ENCODE measurements at regions not wholly inside any gene's neighbourhood (a gene's known extent, or its start where the extent isn't known, plus 50 kb on each side); places are given as distances from the start of the nearest gene placed in this dataset.
A peak's percentile ranks its signal among the peaks of the same experiment; 100 is the strongest.
"Not testable (repeated sequence)": the region's sequence is repeated elsewhere in the genome, so short reads cannot be mapped to it uniquely, and the experiment has no call there.

- intact Hi-C loops (cut with DNase I) = no loop called here
- no peak for DNase-seq (ENCODE audit: low spot score)
Measured at GRCh38 chr3:109644746-109645145, 307.4 kb upstream of the DPPA4 start.

GRCh38 chr3:109648027-109648426, 310.7 kb upstream of the DPPA4 start:
- DNase-seq (ENCODE audit: low spot score) = no peak
- intact Hi-C loops (cut with DNase I) = no loop called here

GRCh38 chr3:109656225-109656624, 318.9 kb upstream of the DPPA4 start:
- DNase-seq (ENCODE audit: low spot score) = no peak
- intact Hi-C loops (cut with DNase I) = no loop called here

GRCh38 chr3:109678600-109678999, 341.3 kb upstream of the DPPA4 start:
- intact Hi-C loops (cut with DNase I) = no loop called here
- no peak for DNase-seq (ENCODE audit: low spot score)

DNA sequence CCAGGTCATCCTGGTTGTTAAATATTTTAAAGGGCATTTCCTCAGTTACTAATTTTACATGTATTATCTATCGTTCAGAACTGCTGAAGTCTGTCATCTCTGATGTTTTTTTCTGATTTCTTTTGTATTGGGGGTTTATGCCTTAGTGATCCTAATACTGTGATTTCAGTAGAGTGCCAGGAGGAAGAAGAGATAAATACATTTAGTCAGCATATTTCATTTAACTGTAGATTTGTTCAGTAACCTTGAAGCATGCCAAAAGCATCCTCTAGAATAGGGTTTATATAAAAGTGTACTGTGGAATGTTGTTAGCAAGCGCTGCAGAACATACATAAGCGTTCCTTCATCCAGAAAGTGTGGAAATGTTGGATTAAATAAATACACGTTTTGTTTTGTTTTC, 342.3 kb upstream of the DPPA4 start:
- no peak for DNase-seq (ENCODE audit: low spot score)
- intact Hi-C loops (cut with DNase I) = no loop called here

- intact Hi-C loops (cut with DNase I) = no loop called here
- no peak for DNase-seq (ENCODE audit: low spot score)
Measured at GRCh38 chr3:109683746-109684145, 346.4 kb upstream of the DPPA4 start.

GRCh38 chr3:109685084-109686079, 348.0 kb upstream of the DPPA4 start:
- intact Hi-C loops (cut with DNase I) = no loop called here
- DNase-seq (ENCODE audit: low spot score) = peak; percentile 89

- no peak for DNase-seq (ENCODE audit: low spot score)
- intact Hi-C loops (cut with DNase I) = no loop called here
Measured at GRCh38 chr3:109687626-109688025, 350.3 kb upstream of the DPPA4 start.

DNA sequence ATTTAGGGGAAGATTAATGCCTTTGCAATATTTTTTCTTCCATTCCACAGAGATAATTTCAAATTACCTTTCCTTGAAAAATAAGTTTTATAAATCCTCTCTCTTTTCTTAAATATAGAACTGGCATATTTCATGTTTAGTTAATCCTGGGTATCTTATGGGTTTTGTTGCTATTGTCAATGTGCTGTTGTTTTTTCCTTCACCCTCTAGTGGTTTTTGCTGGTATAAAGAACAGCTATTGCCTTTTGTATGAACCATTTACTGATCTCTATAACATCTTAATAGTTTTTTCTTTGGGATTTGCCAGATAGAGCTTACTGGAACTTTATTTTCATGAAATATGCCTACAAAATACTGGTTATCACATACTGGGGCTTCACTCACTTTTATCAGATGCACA, 359.6 kb upstream of the DPPA4 start:
- DNase-seq (ENCODE audit: low spot score) = no peak
- intact Hi-C loops (cut with DNase I) = no loop called here

DNA sequence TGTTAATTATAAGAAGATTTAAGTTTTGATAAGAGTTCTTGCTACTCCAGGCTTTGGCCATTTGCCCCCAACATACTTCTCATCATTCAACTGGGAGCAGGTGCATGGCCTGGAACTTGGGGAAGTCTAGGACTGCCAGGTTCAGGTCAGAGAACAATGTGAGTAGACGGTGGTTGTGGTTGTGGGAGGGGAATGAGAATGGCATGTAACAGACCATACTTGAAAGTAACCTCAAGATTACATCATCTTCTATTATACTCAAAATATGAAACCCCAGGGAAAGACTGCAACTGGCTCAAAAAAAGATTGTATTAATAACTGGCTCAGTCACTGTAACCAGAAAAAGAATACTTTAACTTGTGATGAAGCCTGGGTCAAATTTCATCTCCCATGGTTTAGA, 364.9 kb upstream of the DPPA4 start:
- intact Hi-C loops (cut with DNase I) = no loop called here
- DNase-seq (ENCODE audit: low spot score) = no peak

DNA sequence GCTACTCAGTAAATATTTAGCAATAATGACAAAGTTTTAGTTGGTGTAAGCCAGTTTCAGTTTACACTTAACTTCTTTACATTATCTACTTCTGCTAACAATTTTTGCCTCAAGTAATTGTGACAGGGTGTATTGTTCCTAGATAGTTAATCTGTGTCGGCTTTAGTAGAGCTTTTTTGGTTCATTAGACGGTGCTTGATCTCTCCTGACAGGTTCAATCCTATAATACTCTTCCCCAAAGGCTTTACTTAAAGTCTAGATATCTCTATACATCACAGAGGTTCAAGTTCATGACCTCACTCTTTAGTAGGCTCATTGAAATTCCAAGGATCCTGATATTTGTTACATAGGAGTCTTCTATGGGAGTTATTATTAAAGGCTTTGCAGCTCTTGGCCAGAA, 365.6 kb upstream of the DPPA4 start:
- intact Hi-C loops (cut with DNase I) = no loop called here
- no peak for DNase-seq (ENCODE audit: low spot score)

DNA sequence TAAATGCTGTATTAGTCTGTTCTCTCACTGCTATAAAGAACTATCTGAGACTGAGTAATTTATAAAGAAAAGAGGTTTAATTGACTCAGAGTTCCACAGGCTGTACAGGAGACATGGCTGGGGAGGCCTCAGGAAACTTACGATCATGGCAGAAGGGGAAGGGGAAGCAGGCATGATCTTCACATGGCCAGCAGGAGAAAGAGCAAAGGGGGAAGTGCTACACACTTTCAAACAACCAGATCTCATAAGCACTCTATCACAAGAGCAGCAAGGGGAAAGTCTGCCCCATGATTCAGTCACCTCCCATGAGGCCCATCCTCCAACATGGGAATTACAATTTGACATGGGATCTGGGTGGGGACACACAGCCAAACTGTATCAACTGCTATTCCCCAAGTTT, 367.8 kb upstream of the DPPA4 start:
- DNase-seq (ENCODE audit: low spot score); intact Hi-C loops (cut with DNase I): not testable (repeated sequence)

- no peak for DNase-seq (ENCODE audit: low spot score)
- intact Hi-C loops (cut with DNase I) = no loop called here
Measured at GRCh38 chr3:109707617-109708016, 370.3 kb upstream of the DPPA4 start.

GRCh38 chr3:109713288-109713687, 375.9 kb upstream of the DPPA4 start:
- no peak for DNase-seq (ENCODE audit: low spot score)
- intact Hi-C loops (cut with DNase I) = no loop called here

DNA sequence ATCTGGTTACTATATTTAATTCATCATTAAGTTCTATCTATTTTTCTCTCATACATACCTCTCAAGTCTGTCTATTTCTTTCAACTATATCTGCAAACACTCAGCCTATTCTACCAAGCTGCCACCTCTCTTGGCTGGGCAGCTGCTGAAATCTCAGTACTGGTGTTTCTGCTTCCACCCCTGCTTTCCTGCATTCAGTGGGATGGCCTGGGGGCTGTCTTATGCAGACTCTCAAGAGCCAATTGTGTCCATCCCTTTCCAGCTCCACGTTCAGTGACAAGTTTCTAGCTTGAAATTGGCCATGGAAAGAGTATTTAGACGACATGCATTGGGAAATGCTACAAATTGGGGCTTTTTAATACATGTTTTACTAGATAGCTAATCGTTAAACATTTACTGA, 378.4 kb upstream of the DPPA4 start:
- DNase-seq (ENCODE audit: low spot score) = no peak
- intact Hi-C loops (cut with DNase I) = no loop called here

GRCh38 chr3:109718850-109719249, 381.5 kb upstream of the DPPA4 start:
- no peak for DNase-seq (ENCODE audit: low spot score)
- intact Hi-C loops (cut with DNase I) = no loop called here

- no peak for DNase-seq (ENCODE audit: low spot score)
- intact Hi-C loops (cut with DNase I) = no loop called here
Measured at GRCh38 chr3:109728861-109729494, 391.6 kb upstream of the DPPA4 start.

GRCh38 chr3:109731639-109732473, 394.5 kb upstream of the DPPA4 start:
- intact Hi-C loops (cut with DNase I) = no loop called here
- no peak for DNase-seq (ENCODE audit: low spot score)

- no peak for DNase-seq (ENCODE audit: low spot score)
- intact Hi-C loops (cut with DNase I) = no loop called here
Measured at GRCh38 chr3:109743981-109744380, 406.6 kb upstream of the DPPA4 start.

- DNase-seq (ENCODE audit: low spot score) = no peak
- intact Hi-C loops (cut with DNase I) = no loop called here
Measured at GRCh38 chr3:109772520-109772919, 435.2 kb upstream of the DPPA4 start.
